ENCODE measurements at regions not wholly inside any gene's neighbourhood (a gene's known extent, or its start where the extent isn't known, plus 50 kb on each side); places are given as distances from the start of the nearest gene placed in this dataset.
"Not testable (repeated sequence)": the region's sequence is repeated elsewhere in the genome, so short reads cannot be mapped to it uniquely, and the experiment has no call there.

DNA sequence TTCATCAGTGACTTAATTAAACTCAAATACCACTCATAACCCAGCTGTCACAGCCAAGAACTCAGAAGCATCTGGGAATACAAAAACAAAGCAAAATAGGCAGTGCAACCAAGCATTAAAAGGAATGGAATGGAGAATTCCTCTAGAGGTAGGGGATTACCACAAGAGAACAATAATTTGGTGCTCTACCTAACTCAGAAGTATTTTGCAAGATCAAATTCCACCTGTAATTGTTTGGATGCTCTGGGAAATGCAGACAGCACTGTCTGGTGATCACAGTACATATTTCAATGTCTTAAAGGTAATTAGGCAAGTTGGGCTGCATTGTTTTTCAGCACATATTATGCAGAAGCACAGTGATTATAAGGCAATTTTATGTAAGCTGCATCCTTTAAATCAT, 547.5 kb downstream of the TRAM1L1 start:
- H3K27me3 ChIP-seq (ENCODE audit: control insufficient read depth, insufficient read depth, low read length): no peaks in the 10 kb centered on the region
- no peaks in the 10 kb centered on the region for H4K20me1 ChIP-seq (ENCODE audit: control insufficient read depth, extremely low read depth, insufficient read depth, low read length)
- TF ChIP-seq, protein P1, sequence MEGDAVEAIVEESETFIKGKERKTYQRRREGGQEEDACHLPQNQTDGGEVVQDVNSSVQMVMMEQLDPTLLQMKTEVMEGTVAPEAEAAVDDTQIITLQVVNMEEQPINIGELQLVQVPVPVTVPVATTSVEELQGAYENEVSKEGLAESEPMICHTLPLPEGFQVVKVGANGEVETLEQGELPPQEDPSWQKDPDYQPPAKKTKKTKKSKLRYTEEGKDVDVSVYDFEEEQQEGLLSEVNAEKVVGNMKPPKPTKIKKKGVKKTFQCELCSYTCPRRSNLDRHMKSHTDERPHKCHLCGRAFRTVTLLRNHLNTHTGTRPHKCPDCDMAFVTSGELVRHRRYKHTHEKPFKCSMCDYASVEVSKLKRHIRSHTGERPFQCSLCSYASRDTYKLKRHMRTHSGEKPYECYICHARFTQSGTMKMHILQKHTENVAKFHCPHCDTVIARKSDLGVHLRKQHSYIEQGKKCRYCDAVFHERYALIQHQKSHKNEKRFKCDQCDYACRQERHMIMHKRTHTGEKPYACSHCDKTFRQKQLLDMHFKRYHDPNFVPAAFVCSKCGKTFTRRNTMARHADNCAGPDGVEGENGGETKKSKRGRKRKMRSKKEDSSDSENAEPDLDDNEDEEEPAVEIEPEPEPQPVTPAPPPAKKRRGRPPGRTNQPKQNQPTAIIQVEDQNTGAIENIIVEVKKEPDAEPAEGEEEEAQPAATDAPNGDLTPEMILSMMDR (conservative IDR thresholded peaks at IDR 0.05 in 1 of 2, IDR thresholded peaks at IDR 0.05 in 1 of 2; ENCODE audit: low read depth in 1 of 2, low read length in 2 of 2): no peak
- TF ChIP-seq EZH2 (IDR thresholded peaks at IDR 0.05; ENCODE audit: low read length, missing control alignments): no peak
- no peak overlapping the region for H2AFZ ChIP-seq (ENCODE audit: low read length)
- H3K79me2 ChIP-seq (ENCODE audit: control insufficient read depth, insufficient read depth, low read length): no peaks in the 10 kb centered on the region
- H3K9me3 ChIP-seq (ENCODE audit: control insufficient read depth, insufficient read depth, low read depth, low read length): no peaks in the 10 kb centered on the region
- DNase-seq (ENCODE audit: low read depth in 2 of 2): no peak
- H3K9ac ChIP-seq (ENCODE audit: insufficient read depth, low read length): no peak overlapping the region
- no peak overlapping the region for H3K27ac ChIP-seq (ENCODE audit: insufficient read depth, low read length)
- H3K4me3 ChIP-seq (replicated peaks in 1 of 4; ENCODE audit: control extremely low read depth in 1 of 4, insufficient read depth in 1 of 4, low read depth in 3 of 4, low read length in 4 of 4): no peak overlapping the region
- H3K36me3 ChIP-seq (ENCODE audit: control insufficient read depth, insufficient read depth, low read length): no peaks in the 10 kb centered on the region
- no peaks in the 10 kb centered on the region for H3K4me1 ChIP-seq (ENCODE audit: control insufficient read depth, extremely low read depth, insufficient read depth, low read length)
- H3K4me2 ChIP-seq (ENCODE audit: extremely low read depth, insufficient read depth, low read length): no peak overlapping the region

DNA sequence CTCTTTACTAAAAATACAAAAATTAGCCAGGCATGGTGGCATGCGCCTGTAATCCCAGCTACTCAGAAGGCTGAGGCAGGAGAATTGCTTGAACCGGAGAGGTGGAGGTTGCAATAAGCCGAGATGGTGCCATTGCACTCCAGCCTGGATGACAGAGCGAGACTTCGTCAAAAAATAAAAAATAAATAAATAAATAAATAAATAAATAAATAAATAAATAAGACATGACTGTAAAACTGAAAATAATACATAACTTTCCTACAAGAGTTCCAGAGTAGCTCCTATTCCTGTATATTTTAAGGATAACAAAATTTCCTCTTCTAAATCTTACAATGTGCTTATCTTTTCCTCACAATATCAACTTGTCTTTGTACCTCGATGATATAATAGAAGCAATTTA, 549.4 kb downstream of the TRAM1L1 start:
- not testable (repeated sequence) for H3K4me3 ChIP-seq (replicated peaks in 1 of 4; ENCODE audit: control extremely low read depth in 1 of 4, insufficient read depth in 1 of 4, low read depth in 3 of 4, low read length in 4 of 4); H3K9me3 ChIP-seq (ENCODE audit: control insufficient read depth, insufficient read depth, low read depth, low read length); H2AFZ ChIP-seq (ENCODE audit: low read length); H4K20me1 ChIP-seq (ENCODE audit: control insufficient read depth, extremely low read depth, insufficient read depth, low read length); H3K79me2 ChIP-seq (ENCODE audit: control insufficient read depth, insufficient read depth, low read length); H3K9ac ChIP-seq (ENCODE audit: insufficient read depth, low read length); H3K27ac ChIP-seq (ENCODE audit: insufficient read depth, low read length); H3K4me1 ChIP-seq (ENCODE audit: control insufficient read depth, extremely low read depth, insufficient read depth, low read length); H3K4me2 ChIP-seq (ENCODE audit: extremely low read depth, insufficient read depth, low read length); H3K36me3 ChIP-seq (ENCODE audit: control insufficient read depth, insufficient read depth, low read length); DNase-seq (ENCODE audit: low read depth in 2 of 2); H3K27me3 ChIP-seq (ENCODE audit: control insufficient read depth, insufficient read depth, low read length)

DNA sequence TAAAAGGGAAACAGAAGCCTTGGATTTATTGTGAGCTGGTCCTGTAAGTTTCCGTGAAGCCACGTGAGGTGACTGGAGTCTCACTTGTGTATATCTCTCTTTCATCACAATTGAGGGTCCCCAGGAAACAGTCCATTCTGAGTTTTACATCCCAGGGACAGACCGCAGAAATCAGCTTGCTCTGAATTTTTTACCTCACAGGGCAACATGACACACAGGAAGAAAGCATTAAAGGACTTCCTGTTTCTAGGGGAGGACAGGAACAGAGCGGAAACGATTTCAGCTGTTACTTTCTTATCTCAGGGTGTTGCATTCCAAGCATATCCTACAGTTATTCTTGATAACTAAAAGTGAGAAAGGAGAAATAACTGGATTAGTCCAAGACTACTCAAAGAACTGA, 553.5 kb downstream of the TRAM1L1 start:
- no peak overlapping the region for H3K9ac ChIP-seq (ENCODE audit: insufficient read depth, low read length)
- no peak overlapping the region for H2AFZ ChIP-seq (ENCODE audit: low read length)
- TF ChIP-seq EZH2 (IDR thresholded peaks at IDR 0.05; ENCODE audit: low read length, missing control alignments): no peak
- TF ChIP-seq, protein P1 (conservative IDR thresholded peaks at IDR 0.05 in 1 of 2, IDR thresholded peaks at IDR 0.05 in 1 of 2; ENCODE audit: low read depth in 1 of 2, low read length in 2 of 2): no peak
- H4K20me1 ChIP-seq (ENCODE audit: control insufficient read depth, extremely low read depth, insufficient read depth, low read length): no peaks in the 10 kb centered on the region
- DNase-seq (ENCODE audit: low read depth in 2 of 2): no peak
- no peaks in the 10 kb centered on the region for H3K4me1 ChIP-seq (ENCODE audit: control insufficient read depth, extremely low read depth, insufficient read depth, low read length)
- no peaks in the 10 kb centered on the region for H3K9me3 ChIP-seq (ENCODE audit: control insufficient read depth, insufficient read depth, low read depth, low read length)
- no peaks in the 10 kb centered on the region for H3K36me3 ChIP-seq (ENCODE audit: control insufficient read depth, insufficient read depth, low read length)
- no peaks in the 10 kb centered on the region for H3K27me3 ChIP-seq (ENCODE audit: control insufficient read depth, insufficient read depth, low read length)
- no peaks in the 10 kb centered on the region for H3K79me2 ChIP-seq (ENCODE audit: control insufficient read depth, insufficient read depth, low read length)
- H3K27ac ChIP-seq (ENCODE audit: insufficient read depth, low read length): no peak overlapping the region
- no peak overlapping the region for H3K4me2 ChIP-seq (ENCODE audit: extremely low read depth, insufficient read depth, low read length)
- H3K4me3 ChIP-seq (replicated peaks in 1 of 4; ENCODE audit: control extremely low read depth in 1 of 4, insufficient read depth in 1 of 4, low read depth in 3 of 4, low read length in 4 of 4): no peak overlapping the region

DNA sequence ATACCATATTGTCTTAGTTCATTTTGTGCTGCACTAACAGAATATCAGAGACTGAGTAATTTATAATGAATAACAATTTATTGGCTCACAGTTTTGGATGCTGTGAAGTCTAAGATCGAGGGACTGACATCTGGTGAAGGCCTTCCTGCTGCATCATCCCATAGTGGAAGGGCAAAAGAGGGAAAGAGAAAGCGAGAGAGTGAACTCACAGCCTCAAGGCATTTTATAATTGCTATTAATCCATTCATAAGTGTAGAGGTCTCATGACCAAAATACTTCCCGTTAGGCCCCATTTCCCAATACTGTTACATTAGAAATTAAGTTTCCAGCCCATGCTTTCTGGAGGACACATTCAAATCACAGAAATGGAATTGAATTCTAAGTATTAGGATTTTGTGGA, 554.4 kb downstream of the TRAM1L1 start:
- Histone ChIP-seq H3K9ac (ENCODE audit: insufficient read depth, low read length) (no peak overlapping the region), H4K20me1 (ENCODE audit: control insufficient read depth, extremely low read depth, insufficient read depth, low read length) (no peaks in the 10 kb centered on the region), H3K79me2 (ENCODE audit: control insufficient read depth, insufficient read depth, low read length) (no peaks in the 10 kb centered on the region), H3K27me3 (ENCODE audit: control insufficient read depth, insufficient read depth, low read length) (no peaks in the 10 kb centered on the region), H3K4me3 (replicated peaks in 1 of 4; ENCODE audit: control extremely low read depth in 1 of 4, insufficient read depth in 1 of 4, low read depth in 3 of 4, low read length in 4 of 4) (no peak overlapping the region), H3K4me1 (ENCODE audit: control insufficient read depth, extremely low read depth, insufficient read depth, low read length) (no peaks in the 10 kb centered on the region), H3K4me2 (ENCODE audit: extremely low read depth, insufficient read depth, low read length) (no peak overlapping the region), H3K27ac (ENCODE audit: insufficient read depth, low read length) (no peak overlapping the region), H2AFZ (ENCODE audit: low read length) (no peak overlapping the region), H3K9me3 (ENCODE audit: control insufficient read depth, insufficient read depth, low read depth, low read length) (no peaks in the 10 kb centered on the region), H3K36me3 (ENCODE audit: control insufficient read depth, insufficient read depth, low read length) (no peaks in the 10 kb centered on the region)
- DNase-seq (ENCODE audit: low read depth in 2 of 2): no peak
- TF ChIP-seq EZH2 (IDR thresholded peaks at IDR 0.05; ENCODE audit: low read length, missing control alignments): no peak
- TF ChIP-seq, protein P1 (conservative IDR thresholded peaks at IDR 0.05 in 1 of 2, IDR thresholded peaks at IDR 0.05 in 1 of 2; ENCODE audit: low read depth in 1 of 2, low read length in 2 of 2): no peak
